GM21619 (cell line): ENCODE measurements at regions not wholly inside any gene's neighbourhood (a gene's known extent, or its start where the extent isn't known, plus 50 kb on each side); places are given as distances from the start of the nearest gene placed in this dataset.

ENCODE experiments used
- ATAC-seq: cut with Tn5 transposase; IDR thresholded peaks from one replicate; pipeline ENCODE4 v1.9.1; 2021; ENCODE audit not compliant: unreplicated experiment

GRCh38 chr4:89604951-89605350 is 232.0 kb downstream of the SNCA start:
- ATAC-seq = no peak

GRCh38 chr4:89599026-89599425 is 237.9 kb downstream of the SNCA start:
- no peak for ATAC-seq

GRCh38 chr4:89598602-89599001 is 238.4 kb downstream of the SNCA start:
- no peak for ATAC-seq

DNA sequence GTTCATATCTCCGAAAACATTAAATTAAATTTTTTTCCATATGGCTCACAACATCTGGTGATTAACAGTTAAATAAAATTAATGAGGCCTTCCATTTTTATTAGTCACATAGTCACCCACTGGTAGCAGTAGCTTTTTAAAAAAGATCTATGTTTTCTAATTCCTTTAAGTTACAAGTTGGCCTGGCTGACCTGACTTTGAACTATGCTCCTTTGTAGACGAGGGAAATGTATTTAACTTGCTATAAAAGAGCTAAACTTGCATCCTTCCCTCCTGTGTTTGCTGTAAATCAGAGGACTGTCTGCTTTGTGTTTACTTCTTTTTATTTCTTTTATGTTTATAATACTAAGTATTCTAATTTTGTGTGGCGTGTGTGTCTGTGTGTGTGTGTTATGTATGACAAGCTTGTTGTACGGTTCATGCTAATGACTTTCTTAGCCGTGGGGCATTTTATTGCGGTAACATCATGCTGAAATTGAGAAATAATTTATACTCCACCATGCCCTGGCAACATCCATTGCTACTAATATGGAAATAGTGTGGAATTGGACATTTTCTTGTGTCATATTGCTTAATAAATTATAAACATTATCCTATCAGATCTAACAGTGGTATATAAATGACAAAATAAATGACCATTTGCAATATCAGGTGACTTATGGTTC is 241.7 kb downstream of the SNCA start:
- ATAC-seq = no peak

DNA sequence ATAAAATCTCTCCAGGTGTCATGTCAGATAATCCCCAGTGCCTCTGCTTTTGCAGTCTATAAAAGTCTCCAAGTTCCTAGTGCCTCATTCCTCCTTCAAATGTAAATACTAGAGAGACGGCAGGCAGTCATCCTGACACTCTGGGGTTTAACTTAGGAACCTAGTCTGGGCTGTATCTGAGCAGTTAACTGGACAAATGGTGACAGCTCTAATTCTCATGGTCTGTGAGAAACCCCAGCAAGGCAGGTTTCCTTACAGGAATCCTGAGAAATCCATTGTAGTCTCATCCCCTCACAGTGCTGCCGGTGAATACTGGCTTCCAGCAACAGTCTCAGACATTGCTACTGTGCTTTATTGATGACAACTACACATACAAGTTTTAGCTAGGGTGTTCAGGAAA is 246.8 kb downstream of the SNCA start:
- ATAC-seq = no peak

DNA sequence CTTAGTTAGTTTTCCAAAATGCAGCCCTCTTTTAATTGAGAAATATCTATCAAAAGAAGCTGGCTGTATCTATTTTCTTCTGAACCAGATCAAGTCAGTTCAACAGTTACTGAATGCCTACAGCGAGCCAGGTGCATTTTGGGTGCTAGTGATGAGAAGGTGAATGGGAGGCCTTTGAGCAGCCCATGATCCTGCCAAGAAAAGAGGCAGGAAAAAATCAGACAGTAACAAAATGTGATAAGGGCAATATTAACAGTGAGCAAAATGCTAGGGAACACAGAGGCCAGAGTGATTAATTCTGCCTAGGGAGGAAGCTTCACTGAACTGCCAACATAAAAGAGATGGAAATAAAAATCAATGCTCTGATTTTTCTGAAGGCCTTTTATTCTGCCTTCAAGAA is 248.5 kb downstream of the SNCA start:
- ATAC-seq = no peak

DNA sequence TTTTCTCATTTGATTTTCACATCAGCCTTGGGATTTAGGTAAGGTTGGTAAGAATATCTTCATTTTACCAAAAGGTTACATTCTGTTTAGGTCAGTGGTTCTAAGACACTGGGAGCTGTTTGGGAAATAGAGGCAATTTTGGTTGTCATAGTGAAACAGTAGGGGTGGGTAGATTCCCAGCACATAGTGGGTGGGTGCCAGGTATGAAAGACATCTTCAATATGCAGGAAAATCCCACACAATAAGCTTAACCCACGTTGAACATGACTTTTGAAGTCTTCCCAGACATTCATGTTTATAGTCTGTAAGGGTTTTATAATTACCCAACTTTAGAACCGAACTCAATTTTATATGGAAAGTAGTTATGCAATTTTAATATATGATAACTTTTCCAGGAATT is 249.6 kb downstream of the SNCA start:
- no peak for ATAC-seq

- no peak for ATAC-seq
Observed at GRCh38 chr4:89586864-89587263, 250.1 kb downstream of the SNCA start.

- no peak for ATAC-seq
Observed at GRCh38 chr4:89586318-89586717, 250.6 kb downstream of the SNCA start.

DNA sequence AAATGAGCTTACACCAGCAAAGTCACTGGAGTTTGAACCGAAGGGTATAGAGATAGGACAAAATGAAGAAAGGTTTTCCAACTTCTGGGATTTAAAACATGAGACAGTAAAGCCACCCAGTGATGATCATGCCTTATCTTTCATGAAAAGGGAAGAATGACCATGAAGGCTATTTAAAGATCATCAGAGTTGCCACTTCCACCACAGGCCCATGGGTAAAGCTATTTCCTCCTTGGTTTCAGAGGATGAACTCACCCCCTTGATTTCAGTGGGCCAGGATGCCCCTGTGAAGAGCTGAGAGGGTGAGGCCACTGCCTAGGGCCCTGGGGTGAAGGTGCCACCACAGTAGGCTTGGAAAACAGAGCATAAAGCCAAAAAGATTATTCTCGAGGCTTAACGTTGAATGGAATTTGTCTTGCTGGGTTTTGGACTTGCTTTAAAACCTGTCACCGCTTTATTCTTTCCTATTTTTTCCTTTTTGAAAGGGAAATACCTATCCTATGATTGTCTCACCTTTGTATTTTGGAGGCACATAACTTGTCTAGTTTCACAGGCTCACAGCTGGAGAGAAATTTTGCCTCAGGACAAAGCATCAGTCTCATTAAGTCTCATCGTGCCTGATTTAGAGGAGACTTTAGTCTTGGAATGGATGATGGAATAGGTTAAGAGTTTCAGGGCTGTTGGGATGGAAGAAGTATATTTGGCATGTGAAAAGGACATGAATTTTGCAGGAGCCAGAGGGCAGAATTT is 254.0 kb downstream of the SNCA start:
- no peak for ATAC-seq

GRCh38 chr4:89579771-89580170 is 257.2 kb downstream of the SNCA start:
- no peak for ATAC-seq

GRCh38 chr4:89576246-89576645 is 260.7 kb downstream of the SNCA start:
- no peak for ATAC-seq

DNA sequence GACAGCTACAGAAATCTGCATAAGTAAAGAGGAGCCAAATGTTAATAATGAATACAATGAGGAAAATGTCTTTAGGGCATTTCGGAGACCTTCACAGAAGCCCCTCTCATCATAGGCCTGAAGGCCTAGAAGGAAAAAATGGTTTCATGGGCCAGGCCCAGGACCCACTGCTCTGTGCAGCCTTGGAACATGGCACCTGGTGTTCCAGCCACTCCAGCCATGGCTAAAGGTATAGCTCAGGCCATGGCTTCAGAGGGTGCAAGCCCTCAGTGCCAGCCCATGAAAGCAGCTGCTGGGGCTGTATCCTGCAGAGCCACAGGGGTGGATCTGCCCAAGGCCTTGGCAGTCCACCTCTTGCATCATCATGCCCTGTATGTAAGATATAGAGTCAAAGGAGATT is 261.1 kb downstream of the SNCA start:
- no peak for ATAC-seq

DNA sequence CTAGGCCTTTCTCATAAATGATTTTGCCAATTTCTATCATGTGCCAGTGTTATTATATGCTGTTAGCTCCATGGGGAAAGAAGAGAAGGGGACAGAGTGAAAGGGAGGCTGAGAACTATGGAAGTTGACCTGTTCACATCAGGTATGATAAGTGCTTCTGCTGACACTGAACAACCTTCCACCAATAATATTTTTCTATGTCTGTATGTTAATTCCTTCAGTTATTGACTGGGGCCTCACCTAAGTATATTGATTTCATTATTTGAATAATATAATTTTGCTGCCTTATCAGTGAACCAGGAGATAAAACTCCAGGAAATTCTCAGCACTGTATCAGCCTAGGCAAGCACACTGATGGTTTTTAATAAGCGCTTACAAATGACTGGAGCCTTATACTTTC is 262.8 kb downstream of the SNCA start:
- ATAC-seq = no peak

GRCh38 chr4:89573656-89574055 is 263.3 kb downstream of the SNCA start:
- no peak for ATAC-seq

- ATAC-seq = no peak
Observed at GRCh38 chr4:89572224-89572858, 264.6 kb downstream of the SNCA start.

DNA sequence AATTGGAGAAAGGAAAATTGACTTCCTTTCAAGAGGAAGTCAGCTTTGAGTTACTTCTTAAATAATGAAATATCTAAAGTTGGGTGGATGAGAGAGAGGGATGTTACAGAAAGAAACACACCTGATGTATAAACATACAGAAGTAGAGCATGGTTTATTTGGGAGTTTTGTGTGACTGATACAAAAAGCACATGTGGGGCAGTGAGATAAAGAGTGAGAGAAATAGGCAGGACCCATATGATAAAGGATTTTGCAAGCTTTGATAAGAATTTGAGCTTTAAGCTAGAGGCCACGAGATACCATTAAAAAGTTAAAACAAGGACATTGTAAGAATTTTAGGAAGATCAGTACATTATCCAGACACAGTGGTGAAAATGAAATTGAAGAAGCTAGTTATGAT is 263.3 kb upstream of the GPRIN3 start:
- ATAC-seq = no peak

- ATAC-seq = no peak
Observed at GRCh38 chr4:89567936-89568335, 260.3 kb upstream of the GPRIN3 start.

- ATAC-seq = peak; percentile 98
Observed at GRCh38 chr4:89563431-89563830, 255.8 kb upstream of the GPRIN3 start.

- ATAC-seq = no peak
Observed at GRCh38 chr4:89562746-89563145, 255.1 kb upstream of the GPRIN3 start.

DNA sequence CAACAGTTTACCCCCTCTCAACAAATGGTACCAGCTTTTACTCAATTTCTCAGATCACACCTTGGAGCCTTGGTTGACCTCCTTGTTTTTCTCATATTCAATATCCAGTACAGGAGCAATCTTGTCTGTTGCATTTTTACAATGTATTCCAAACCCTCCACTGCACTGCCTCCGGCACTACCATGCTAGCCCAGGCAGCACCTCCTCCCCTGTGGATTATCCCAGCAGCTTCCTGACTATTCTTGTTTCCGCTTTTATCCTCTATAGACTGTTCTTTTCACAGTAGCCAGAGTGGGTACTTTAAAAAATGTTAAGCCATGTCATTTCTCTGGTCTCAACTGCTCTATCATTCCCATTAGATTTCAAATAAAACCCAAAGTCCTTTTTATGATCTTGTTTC is 253.4 kb upstream of the GPRIN3 start:
- no peak for ATAC-seq

GRCh38 chr4:89558147-89558546 is 250.5 kb upstream of the GPRIN3 start:
- ATAC-seq = no peak
